ENCODE measurements at regions not wholly inside any gene's neighbourhood (a gene's known extent, or its start where the extent isn't known, plus 50 kb on each side); places are given as distances from the start of the nearest gene placed in this dataset.
"Not testable (repeated sequence)": the region's sequence is repeated elsewhere in the genome, so short reads cannot be mapped to it uniquely, and the experiment has no call there.

DNA sequence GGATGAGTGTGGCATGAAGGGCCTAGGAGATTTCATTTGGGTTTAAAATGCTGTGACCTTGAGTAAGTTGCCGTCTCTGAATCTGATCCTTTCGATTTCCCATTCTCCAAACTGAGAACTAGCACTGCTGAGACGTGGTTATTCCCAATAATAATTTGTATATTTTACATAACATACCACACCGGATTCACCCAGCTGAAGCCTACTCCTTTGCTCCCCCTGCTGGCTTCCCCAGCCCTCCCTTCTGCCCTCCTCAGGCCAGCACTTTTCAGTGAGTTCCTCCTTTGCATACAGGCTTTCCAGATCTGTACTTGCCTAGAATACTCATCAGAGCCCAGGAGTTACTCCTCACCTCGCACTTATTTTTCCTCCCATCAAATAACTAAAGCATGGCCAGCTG, 255.1 kb downstream of the OR4F29 start:
- DNase-seq, result not testable (repeated sequence)

DNA sequence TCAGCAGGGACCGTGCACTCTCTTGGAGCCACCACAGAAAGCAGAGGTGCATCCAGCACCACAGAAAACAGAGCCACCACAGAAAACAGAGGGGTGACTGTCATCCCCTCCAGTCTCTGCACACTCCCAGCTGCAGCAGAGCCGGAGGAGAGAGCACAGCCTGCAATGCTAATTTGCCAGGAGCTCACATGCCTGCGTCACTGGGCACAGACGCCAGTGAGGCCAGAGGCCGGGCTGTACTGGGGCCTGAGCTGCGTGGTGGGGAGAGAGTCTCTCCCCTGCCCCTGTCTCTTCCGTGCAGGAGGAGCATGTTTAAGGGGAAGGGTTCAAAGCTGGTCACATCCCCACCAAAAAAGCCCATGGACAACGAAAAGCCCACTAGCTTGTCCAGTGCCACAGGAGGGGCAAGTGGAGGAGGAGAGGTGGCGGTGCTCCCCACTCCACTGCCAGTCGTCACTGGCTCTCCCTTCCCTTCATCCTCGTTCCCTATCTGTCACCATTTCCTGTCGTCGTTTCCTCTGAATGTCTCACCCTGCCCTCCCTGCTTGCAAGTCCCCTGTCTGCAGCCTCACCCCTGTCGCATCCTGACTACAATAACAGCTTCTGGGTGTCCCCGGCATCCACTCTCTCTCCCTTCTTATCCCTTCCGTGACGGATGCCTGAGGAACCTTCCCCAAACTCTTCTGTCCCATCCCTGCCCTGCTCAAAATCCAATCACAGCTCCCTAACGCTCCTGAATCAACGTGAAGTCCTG, 260.0 kb downstream of the OR4F29 start:
- not testable (repeated sequence) for DNase-seq

DNA sequence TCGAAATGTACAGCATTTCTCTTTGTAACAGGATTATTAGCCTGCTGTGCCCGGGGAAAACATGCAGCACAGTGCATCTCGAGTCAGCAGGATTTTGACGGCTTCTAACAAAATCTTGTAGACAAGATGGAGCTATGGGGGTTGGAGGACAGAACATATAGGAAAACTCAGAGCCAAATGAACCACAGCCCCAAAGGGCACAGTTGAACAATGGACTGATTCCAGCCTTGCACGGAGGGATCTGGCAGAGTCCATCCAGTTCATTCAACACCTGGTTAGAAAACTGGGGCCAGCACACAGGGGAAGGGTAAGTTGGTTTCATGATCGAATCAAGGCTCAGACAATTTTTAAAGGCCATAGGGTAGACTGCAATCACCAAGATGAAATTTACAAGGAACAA, 260.8 kb downstream of the OR4F29 start:
- DNase-seq, result not testable (repeated sequence)

DNA sequence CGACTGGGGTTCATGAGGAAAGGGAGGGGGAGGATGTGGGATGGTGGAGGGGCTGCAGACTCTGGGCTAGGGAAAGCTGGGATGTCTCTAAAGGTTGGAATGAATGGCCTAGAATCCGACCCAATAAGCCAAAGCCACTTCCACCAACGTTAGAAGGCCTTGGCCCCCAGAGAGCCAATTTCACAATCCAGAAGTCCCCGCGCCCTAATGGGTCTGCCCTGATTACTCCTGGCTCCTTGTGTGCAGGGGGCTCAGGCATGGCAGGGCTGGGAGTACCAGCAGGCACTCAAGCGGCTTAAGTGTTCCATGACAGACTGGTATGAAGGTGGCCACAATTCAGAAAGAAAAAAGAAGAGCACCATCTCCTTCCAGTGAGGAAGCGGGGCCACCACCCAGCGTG, 261.6 kb downstream of the OR4F29 start:
- DNase-seq, result not testable (repeated sequence)

DNA sequence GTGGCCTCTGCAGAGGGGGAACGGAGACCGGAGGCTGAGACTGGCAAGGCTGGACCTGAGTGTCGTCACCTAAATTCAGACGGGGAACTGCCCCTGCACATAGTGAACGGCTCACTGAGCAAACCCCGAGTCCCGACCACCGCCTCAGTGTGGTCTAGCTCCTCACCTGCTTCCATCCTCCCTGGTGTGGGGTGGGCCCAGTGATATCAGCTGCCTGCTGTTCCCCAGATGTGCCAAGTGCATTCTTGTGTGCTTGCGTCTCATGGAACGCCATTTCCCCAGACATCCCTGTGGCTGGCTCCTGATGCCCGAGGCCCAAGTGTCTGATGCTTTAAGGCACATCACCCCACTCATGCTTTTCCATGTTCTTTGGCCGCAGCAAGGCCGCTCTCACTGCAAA, 262.2 kb downstream of the OR4F29 start:
- not testable (repeated sequence) for DNase-seq

DNA sequence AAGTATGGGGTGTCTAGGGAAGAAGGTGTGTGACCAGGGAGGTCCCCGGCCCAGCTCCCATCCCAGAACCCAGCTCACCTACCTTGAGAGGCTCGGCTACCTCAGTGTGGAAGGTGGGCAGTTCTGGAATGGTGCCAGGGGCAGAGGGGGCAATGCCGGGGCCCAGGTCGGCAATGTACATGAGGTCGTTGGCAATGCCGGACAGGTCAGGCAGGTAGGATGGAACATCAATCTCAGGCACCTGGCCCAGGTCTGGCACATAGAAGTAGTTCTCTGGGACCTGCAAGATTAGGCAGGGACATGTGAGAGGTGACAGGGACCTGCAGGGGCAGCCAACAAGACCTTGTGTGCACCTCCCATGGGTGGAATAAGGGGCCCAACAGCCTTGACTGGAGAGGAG, 264.2 kb downstream of the OR4F29 start:
- not testable (repeated sequence) for DNase-seq

DNA sequence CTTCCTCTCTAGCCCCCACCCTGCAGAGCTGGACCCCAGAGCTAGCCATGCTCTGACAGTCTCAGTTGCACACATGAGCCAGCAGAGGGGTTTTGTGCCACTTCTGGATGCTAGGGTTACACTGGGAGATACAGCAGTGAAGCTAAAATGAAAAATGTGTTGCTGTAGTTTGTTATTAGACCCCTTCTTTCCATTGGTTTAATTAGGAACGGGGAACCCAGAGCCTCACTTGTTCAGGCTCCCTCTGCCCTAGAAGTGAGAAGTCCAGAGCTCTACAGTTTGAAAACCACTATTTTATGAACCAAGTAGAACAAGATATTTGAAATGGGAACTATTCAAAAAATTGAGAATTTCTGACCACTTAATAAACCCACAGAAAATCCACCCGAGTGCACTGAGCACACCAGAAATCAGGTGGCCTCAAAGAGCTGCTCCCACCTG, 264.8 kb downstream of the OR4F29 start:
- not testable (repeated sequence) for DNase-seq

DNA sequence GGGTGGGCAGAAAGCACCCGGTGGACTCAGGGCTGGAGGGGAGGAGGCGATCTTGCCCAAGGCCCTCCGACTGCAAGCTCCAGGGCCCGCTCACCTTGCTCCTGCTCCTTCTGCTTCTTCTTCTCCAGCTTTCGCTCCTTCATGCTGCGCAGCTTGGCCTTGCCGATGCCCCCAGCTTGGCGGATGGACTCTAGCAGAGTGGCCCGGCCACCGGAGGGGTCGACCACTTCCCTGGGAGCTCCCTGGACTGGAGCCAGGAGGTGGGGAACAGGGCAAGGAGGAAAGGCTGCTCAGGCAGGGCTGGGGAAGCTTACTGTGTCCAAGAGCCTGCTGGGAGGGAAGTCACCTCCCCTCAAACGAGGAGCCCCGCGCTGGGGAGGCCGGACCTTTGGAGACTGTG, 265.3 kb downstream of the OR4F29 start:
- not testable (repeated sequence) for DNase-seq

DNA sequence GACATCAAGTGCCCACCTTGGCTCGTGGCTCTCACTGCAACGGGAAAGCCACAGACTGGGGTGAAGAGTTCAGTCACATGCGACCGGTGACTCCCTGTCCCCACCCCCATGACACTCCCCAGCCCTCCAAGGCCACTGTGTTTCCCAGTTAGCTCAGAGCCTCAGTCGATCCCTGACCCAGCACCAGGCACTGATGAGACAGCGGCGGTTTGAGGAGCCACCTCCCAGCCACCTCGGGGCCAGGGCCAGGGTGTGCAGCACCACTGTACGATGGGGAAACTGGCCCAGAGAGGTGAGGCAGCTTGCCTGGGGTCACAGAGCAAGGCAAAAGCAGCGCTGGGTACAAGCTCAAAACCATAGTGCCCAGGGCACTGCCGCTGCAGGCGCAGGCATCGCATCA, 266.0 kb downstream of the OR4F29 start:
- DNase-seq, result not testable (repeated sequence)

DNA sequence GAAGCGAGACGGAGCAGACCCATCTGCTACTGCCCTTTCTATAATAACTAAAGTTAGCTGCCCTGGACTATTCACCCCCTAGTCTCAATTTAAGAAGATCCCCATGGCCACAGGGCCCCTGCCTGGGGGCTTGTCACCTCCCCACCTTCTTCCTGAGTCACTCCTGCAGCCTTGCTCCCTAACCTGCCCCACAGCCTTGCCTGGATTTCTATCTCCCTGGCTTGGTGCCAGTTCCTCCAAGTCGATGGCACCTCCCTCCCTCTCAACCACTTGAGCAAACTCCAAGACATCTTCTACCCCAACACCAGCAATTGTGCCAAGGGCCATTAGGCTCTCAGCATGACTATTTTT, 267.2 kb downstream of the OR4F29 start:
- DNase-seq, result not testable (repeated sequence)

DNA sequence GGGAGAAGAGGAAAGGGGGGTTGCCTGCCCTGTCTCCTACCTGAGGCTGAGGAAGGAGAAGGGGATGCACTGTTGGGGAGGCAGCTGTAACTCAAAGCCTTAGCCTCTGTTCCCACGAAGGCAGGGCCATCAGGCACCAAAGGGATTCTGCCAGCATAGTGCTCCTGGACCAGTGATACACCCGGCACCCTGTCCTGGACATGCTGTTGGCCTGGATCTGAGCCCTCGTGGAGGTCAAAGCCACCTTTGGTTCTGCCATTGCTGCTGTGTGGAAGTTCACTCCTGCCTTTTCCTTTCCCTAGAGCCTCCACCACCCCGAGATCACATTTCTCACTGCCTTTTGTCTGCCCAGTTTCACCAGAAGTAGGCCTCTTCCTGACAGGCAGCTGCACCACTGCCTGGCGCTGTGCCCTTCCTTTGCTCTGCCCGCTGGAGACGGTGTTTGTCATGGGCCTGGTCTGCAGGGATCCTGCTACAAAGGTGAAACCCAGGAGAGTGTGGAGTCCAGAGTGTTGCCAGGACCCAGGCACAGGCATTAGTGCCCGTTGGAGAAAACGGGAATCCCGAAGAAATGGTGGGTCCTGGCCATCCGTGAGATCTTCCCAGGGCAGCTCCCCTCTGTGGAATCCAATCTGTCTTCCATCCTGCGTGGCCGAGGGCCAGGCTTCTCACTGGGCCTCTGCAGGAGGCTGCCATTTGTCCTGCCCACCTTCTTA, 267.7 kb downstream of the OR4F29 start:
- not testable (repeated sequence) for DNase-seq

DNA sequence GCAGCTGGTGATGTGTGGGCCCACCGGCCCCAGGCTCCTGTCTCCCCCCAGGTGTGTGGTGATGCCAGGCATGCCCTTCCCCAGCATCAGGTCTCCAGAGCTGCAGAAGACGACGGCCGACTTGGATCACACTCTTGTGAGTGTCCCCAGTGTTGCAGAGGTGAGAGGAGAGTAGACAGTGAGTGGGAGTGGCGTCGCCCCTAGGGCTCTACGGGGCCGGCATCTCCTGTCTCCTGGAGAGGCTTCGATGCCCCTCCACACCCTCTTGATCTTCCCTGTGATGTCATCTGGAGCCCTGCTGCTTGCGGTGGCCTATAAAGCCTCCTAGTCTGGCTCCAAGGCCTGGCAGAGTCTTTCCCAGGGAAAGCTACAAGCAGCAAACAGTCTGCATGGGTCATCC, 268.4 kb downstream of the OR4F29 start:
- not testable (repeated sequence) for DNase-seq

DNA sequence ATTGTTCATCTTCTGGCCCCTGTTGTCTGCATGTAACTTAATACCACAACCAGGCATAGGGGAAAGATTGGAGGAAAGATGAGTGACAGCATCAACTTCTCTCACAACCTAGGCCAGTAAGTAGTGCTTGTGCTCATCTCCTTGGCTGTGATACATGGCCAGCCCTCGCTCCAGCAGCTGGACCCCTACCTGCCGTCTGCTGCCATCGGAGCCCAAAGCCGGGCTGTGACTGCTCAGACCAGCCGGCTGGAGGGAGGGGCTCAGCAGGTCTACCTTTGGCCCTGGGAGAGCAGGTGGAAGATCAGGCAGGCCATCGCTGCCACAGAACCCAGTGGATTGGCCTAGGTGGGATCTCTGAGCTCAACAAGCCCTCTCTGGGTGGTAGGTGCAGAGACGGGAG, 268.8 kb downstream of the OR4F29 start:
- not testable (repeated sequence) for DNase-seq

DNA sequence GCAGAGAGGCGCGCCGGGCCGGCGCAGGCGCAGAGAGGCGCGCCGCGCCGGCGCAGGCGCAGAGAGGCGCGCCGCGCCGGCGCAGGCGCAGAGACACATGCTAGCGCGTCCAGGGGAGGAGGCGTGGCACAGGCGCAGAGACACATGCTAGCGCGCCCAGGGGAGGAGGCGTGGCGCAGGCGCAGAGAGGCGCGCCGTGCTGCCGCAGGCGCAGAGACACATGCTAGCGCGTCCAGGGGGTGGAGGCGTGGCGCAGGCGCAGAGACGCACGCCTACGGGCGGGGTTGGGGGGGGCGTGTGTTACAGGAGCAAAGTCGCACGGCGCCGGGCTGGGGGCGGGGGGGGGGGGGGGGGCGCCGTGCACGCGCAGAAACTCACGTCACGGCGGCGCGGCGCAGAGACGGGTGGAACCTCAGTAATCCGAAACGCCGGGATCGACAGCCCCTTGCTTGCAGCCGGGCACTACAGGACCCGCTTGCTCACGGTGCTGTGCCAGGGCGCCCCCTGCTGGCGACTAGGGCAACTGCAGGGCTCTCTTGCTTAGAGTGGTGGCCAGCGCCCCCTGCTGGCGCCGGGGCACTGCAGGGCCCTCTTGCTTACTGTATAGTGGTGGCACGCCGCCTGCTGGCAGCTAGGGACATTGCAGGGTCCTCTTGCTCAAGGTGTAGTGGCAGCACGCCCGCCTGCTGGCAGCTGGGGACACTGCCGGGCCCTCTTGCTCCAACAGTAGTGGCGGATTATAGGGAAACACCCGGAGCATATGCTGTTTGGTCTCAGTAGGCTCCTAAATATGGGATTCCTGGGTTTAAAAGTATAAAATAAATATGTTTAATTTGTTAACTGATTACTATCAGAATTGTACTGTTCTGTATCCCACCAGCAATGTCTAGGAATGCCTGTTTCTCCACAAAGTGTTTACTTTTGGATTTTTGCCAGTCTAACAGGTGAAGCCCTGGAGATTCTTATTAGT, 269.9 kb downstream of the OR4F29 start:
- DNase-seq, result peak; percentile 65

DNA sequence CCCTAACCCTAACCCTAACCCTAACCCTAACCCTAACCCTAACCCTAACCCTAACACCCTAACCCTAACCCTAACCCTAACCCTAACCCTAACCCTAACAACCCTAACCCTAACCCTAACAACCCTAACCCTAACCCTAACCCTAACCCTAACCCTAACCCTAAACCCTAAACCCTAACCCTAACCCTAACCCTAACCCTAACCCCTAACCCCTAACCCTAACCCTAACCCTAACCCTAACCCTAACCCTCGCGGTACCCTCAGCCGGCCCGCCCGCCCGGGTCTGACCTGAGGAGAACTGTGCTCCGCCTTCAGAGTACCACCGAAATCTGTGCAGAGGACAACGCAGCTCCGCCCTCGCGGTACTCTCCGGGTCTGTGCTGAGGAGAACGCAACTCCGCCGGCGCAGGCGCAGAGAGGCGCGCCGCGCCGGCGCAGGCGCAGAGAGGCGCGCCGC, 270.7 kb downstream of the OR4F29 start:
- DNase-seq, result peak; percentile 12

DNA sequence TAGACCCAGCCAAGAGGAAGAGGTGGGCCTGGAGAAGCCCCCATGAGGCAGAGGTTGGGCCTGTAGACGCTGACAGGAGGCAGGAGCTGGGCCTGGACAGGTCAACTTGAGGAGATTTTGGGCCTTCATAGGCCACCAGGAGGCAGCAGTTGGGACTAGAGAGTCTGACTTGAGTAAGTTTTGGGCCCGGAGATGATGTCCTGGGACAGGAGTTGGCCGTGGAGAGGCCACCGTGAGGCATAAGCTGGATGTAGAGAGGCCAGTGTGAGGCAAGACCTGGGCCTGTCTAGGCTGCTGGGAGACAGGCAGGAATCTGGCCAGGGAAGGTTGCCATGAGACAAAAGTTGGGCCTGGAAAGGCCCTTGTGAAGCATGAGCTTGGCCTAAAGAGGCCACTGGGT, 312.6 kb downstream of the OR4F29 start:
- DNase-seq, result not testable (repeated sequence)

DNA sequence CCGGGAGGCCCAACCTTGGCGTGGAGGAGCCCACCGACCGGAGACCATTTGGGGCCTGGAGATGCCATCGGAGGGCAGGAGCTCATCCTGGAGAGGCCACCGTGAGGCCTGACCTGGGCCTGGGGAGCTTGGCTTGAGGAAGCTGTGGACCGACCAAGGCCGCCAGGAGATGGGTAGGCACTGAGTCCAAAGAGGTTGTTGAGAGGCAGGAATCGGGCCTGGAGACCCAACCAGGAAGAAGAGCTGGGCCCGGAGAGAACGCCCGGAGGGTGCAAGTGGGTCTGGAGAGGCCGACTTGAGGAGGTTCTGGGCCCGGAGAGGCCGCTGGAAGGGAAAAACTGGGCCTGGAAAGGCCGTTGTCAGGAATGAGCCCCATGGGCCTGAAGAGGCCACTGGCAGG, 313.8 kb downstream of the OR4F29 start:
- not testable (repeated sequence) for DNase-seq

DNA sequence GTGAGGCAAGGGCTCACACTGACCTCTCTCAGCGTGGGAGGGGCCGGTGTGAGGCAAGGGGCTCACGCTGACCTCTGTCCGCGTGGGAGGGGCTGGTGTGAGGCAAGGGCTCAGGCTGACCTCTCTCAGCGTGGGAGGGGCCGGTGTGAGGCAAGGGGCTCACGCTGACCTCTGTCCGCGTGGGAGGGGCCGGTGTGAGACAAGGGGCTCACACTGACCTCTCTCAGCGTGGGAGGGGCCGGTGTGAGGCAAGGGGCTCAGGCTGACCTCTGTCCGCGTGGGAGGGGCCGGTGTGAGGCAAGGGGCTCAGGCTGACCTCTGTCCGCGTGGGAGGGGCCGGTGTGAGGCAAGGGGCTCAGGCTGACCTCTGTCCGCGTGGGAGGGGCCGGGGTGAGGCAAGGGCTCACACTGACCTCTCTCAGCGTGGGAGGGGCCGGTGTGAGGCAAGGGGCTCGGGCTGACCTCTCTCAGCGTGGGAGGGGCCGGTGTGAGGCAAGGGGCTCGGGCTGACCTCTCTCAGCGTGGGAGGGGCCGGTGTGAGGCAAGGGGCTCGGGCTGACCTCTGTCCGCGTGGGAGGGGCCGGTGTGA, 315.0 kb downstream of the OR4F29 start:
- not testable (repeated sequence) for DNase-seq

DNA sequence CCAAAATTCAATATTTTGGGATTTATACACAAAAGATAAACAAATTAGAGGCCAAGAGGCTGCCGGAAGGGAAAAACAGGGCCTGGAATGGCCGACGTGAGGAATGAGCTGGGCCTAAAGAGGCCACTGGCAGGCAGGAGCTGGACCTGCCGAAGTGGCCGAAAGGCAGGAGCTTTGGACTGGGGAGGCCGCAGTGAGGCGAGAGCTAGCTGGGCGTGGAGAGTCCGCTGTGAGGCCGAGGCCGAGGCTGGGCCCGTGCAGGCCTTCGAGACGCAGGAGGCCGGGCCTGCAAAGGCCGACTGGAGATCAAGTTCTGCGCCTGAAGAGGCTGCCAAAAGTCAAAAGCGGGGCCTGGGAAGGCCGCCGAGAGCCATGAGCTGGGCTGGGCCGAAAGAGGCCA, 316.5 kb downstream of the OR4F29 start:
- DNase-seq, result not testable (repeated sequence)

DNA sequence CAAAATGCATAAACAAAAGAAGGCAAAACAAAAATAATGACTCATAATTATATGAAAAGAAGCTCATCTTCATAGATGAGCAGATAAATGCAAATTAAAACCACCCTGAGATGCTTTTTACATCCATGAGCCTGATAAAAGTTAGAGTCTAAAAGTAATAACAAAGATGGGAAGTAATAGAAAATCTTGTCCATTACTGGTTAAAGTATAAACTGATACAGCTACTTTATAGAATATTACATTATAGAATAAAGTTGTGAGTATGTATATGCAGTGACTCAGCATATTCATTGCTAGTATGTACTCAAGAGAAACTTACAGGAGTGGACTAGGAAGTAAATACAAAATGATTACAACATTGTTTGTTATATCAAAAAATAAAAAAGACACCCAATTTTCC, 333.0 kb downstream of the OR4F29 start:
- DNase-seq, result not testable (repeated sequence)

DNA sequence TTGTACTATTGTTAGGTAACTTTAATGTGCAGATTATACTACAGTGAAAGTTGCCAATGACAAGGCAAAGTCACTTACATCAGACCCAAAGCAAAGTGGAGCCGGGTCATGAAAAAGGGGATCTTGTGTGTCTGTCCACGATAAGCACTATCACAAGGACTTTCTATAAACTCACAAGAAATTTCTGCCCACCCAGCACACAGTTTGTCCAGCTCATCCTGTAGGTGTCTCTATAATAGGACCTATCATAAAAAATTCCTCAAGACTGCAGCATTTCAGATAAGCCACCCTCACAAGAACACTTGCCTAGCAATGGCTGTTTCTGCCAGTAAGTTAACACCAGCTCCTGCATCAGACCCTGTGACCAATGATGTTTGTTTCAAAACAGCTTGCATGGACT, 335.9 kb downstream of the OR4F29 start:
- DNase-seq, result not testable (repeated sequence)

DNA sequence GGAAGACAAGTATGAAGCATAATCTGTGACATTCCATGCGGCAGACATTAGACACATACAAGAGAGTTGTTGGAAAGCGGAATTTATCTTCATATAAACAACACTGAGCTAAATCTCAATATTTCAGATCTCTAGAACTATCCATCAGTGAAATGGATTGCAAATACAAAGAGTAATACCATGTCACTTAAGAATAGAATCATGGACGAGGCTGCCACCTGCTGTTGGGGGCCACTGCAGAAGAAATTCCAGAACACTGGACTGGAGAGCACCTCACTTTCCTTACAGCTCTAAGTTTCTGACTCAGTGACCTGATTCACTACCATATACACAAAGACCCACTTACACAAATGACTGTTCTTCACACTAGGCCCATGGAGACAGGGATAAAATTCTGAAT, 346.7 kb downstream of the OR4F29 start:
- DNase-seq, result not testable (repeated sequence)

DNA sequence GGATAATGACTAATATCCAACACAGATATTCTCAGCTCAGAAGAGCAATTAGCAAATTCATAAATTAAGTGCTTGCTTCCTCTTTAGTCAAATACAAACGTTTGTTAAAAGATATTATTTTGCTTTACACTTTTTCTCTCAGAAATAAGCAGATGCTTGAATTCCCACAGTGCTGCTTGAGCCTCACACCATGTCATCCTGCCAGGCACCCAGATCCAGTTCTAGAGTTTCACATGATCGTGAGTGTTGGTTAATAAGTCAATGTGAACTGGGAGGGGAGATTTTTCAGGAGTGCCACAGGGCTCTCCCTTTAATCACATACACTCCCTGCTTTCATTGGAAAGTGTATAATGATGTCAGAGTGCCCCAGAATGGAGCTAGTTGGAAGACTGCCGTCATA, 352.0 kb downstream of the OR4F29 start:
- DNase-seq, result not testable (repeated sequence)

Data from suppressor macrophage treated with lipopolysaccharide for 4 hours (primary cell).